C4-2B (cell line): ENCODE measurements at regions not wholly inside any gene's neighbourhood (a gene's known extent, or its start where the extent isn't known, plus 50 kb on each side); places are given as distances from the start of the nearest gene placed in this dataset.
A peak's percentile ranks its signal among the peaks of the same experiment; 100 is the strongest.

Experiments used
- H3K27ac ChIP-seq: fragments of 450-650 bp; 2 replicates; pipeline ENCODE4 v1.5.1; 2017
- CTCF ChIP-seq: fragments of 450-650 bp; conservative IDR thresholded peaks from 2 replicates; pipeline ENCODE4 v1.5.1; 2017; ENCODE audit warnings: mild to moderate bottlenecking
- ZFX ChIP-seq: fragments of 450-650 bp; IDR thresholded peaks from 2 replicates; pipeline ENCODE4 v1.6.1; 2017

- TF ChIP-seq CTCF: no peak
- TF ChIP-seq ZFX: no peak
- no peak overlapping the region for H3K27ac ChIP-seq
Measured at GRCh38 chr11:114758627-114759026, 80.3 kb downstream of the NXPE2 start.

DNA sequence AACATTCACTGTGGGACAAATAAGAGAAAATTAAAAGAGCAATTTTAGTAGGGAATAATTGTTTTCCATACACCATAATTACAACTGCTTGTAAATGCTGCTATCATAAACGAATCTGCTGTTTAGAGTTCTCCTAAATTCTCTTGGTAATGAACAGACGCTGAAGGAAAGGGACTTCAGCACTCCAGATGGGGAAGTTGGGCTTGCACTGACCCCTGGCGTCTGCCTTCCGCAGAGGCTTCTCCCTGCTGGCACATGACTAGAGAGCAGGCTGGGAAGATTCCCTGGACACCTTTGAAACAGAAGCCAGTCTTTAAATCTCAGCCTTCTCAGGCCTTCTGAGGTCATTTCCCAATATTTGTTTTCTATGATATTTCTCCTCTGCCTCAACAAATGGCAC lies 84.1 kb downstream of the NXPE2 start:
- TF ChIP-seq CTCF (peak; percentile 88), ZFX (no peak)
- H3K27ac ChIP-seq: no peak overlapping the region

GRCh38 chr11:114764563-114764962 lies 86.2 kb downstream of the NXPE2 start:
- TF ChIP-seq CTCF: no peak
- no peak for TF ChIP-seq ZFX
- no peak overlapping the region for H3K27ac ChIP-seq

DNA sequence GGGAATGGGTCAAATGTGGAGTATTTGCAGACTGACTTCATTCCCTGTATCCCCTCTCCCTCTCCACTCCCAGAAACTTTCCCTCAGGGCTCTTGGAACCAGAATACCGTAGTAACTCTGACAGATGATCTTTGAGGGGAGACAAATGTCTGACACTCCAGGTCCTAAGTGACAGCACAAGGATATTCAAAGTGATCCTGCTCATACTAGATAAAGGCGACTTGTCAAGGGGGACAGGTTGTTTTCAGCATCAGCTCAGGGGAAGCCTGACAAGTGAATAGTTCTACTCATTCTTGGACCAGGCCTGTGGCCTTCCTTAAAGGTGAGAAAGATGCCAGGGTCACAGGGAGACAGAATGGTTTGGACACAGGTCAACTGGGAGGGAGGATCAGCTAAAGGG lies 92.8 kb downstream of the NXPE2 start:
- no peak for TF ChIP-seq ZFX
- TF ChIP-seq CTCF: no peak
- H3K27ac ChIP-seq: no peak overlapping the region

GRCh38 chr11:114773541-114774338 lies 95.4 kb downstream of the NXPE2 start:
- no peak overlapping the region for H3K27ac ChIP-seq
- no peak for TF ChIP-seq CTCF
- no peak for TF ChIP-seq ZFX

GRCh38 chr11:114774599-114775361 lies 96.5 kb downstream of the NXPE2 start:
- peak; percentile 88 for TF ChIP-seq CTCF
- no peak for TF ChIP-seq ZFX
- H3K27ac ChIP-seq: no peak overlapping the region

- H3K27ac ChIP-seq: no peak overlapping the region
- TF ChIP-seq ZFX (no peak), CTCF (no peak)
Measured at GRCh38 chr11:114775875-114776621, 97.7 kb downstream of the NXPE2 start.
